IPS-15b (cell line): ENCODE measurements at regions not wholly inside any gene's neighbourhood (a gene's known extent, or its start where the extent isn't known, plus 50 kb on each side); places are given as distances from the start of the nearest gene placed in this dataset.

Source experiments
- H3K27me3 ChIP-seq: one replicate; pipeline ENCODE4 v1.6.1; 2013; ENCODE audit warnings: low read length; ENCODE audit not compliant: control insufficient read depth, insufficient read depth
- H3K36me3 ChIP-seq: one replicate; pipeline ENCODE4 v1.6.1; 2013; ENCODE audit warnings: low read length; ENCODE audit not compliant: control insufficient read depth, insufficient read depth
- H3K4me1 ChIP-seq: one replicate; pipeline ENCODE4 v1.6.1; 2013; ENCODE audit warnings: mild to moderate bottlenecking, low read length; ENCODE audit not compliant: control insufficient read depth, insufficient read depth
- H3K4me3 ChIP-seq: one replicate; pipeline ENCODE4 v1.5.1; 2013; ENCODE audit warnings: low read depth, low read length
- H3K9ac ChIP-seq: one replicate; pipeline ENCODE4 v1.6.1; 2013; ENCODE audit warnings: low read depth, mild to moderate bottlenecking, low read length
- H3K9me3 ChIP-seq: one replicate; pipeline ENCODE4 v1.6.1; 2013; ENCODE audit warnings: mild to moderate bottlenecking, low read length; ENCODE audit not compliant: control insufficient read depth, insufficient read depth

GRCh38 chr11:110968348-110969062, 256.3 kb upstream of the ARHGAP20 start:
- Histone ChIP-seq H3K36me3 (no peaks in the 10 kb centered on the region), H3K4me1 (no peaks in the 10 kb centered on the region), H3K9me3 (no peaks in the 10 kb centered on the region), H3K27me3 (no peaks in the 10 kb centered on the region), H3K4me3 (no peak overlapping the region), H3K9ac (no peak overlapping the region)

- no peak overlapping the region for H3K9ac ChIP-seq
- H3K9me3 ChIP-seq: no peaks in the 10 kb centered on the region
- no peaks in the 10 kb centered on the region for H3K36me3 ChIP-seq
- H3K4me3 ChIP-seq: no peak overlapping the region
- H3K4me1 ChIP-seq: no peaks in the 10 kb centered on the region
- H3K27me3 ChIP-seq: no peaks in the 10 kb centered on the region
Observed at GRCh38 chr11:110966131-110966530, 253.9 kb upstream of the ARHGAP20 start.

- H3K36me3 ChIP-seq: no peaks in the 10 kb centered on the region
- H3K9me3 ChIP-seq: no peaks in the 10 kb centered on the region
- H3K4me3 ChIP-seq: no peak overlapping the region
- H3K27me3 ChIP-seq: no peaks in the 10 kb centered on the region
- H3K9ac ChIP-seq: no peak overlapping the region
- no peaks in the 10 kb centered on the region for H3K4me1 ChIP-seq
Observed at GRCh38 chr11:110962921-110963320, 250.7 kb upstream of the ARHGAP20 start.

- Histone ChIP-seq H3K36me3 (no peaks in the 10 kb centered on the region), H3K4me1 (no peaks in the 10 kb centered on the region), H3K27me3 (no peaks in the 10 kb centered on the region), H3K9me3 (no peaks in the 10 kb centered on the region), H3K4me3 (no peak overlapping the region), H3K9ac (no peak overlapping the region)
Observed at GRCh38 chr11:110960167-110960566, 247.9 kb upstream of the ARHGAP20 start.

GRCh38 chr11:110958216-110958615, 246.0 kb upstream of the ARHGAP20 start:
- Histone ChIP-seq H3K4me3 (no peak overlapping the region), H3K36me3 (no peaks in the 10 kb centered on the region), H3K9me3 (no peaks in the 10 kb centered on the region), H3K9ac (no peak overlapping the region), H3K27me3 (no peaks in the 10 kb centered on the region), H3K4me1 (no peaks in the 10 kb centered on the region)

- Histone ChIP-seq H3K27me3 (no peaks in the 10 kb centered on the region), H3K9ac (no peak overlapping the region), H3K9me3 (no peaks in the 10 kb centered on the region), H3K4me3 (no peak overlapping the region), H3K36me3 (no peaks in the 10 kb centered on the region), H3K4me1 (no peaks in the 10 kb centered on the region)
Observed at GRCh38 chr11:110955776-110956175, 243.5 kb upstream of the ARHGAP20 start.

- Histone ChIP-seq H3K4me1 (no peaks in the 10 kb centered on the region), H3K36me3 (no peaks in the 10 kb centered on the region), H3K9ac (no peak overlapping the region)
Observed at GRCh38 chr11:110951950-110952503, 239.8 kb upstream of the ARHGAP20 start.

GRCh38 chr11:110951037-110951949, 239.1 kb upstream of the ARHGAP20 start:
- Histone ChIP-seq H3K36me3 (no peaks in the 10 kb centered on the region), H3K27me3 (no peaks in the 10 kb centered on the region), H3K9me3 (no peaks in the 10 kb centered on the region), H3K9ac (no peak overlapping the region), H3K4me3 (no peak overlapping the region), H3K4me1 (no peaks in the 10 kb centered on the region)

More at GRCh38 chr11:110951950-110952503, 239.8 kb upstream of the ARHGAP20 start:
- Histone ChIP-seq H3K4me3 (no peak overlapping the region), H3K9me3 (no peaks in the 10 kb centered on the region), H3K27me3 (no peaks in the 10 kb centered on the region)

GRCh38 chr11:110948112-110948511, 235.9 kb upstream of the ARHGAP20 start:
- Histone ChIP-seq H3K4me3 (no peak overlapping the region), H3K36me3 (no peaks in the 10 kb centered on the region), H3K4me1 (no peaks in the 10 kb centered on the region), H3K27me3 (no peaks in the 10 kb centered on the region), H3K9me3 (no peaks in the 10 kb centered on the region), H3K9ac (no peak overlapping the region)

- no peak overlapping the region for H3K9ac ChIP-seq
- H3K36me3 ChIP-seq: no peaks in the 10 kb centered on the region
- H3K4me1 ChIP-seq: no peaks in the 10 kb centered on the region
- H3K4me3 ChIP-seq: no peak overlapping the region
- no peaks in the 10 kb centered on the region for H3K27me3 ChIP-seq
- H3K9me3 ChIP-seq: no peaks in the 10 kb centered on the region
Observed at GRCh38 chr11:110947096-110947495, 234.9 kb upstream of the ARHGAP20 start.

- no peak overlapping the region for H3K4me3 ChIP-seq
- no peaks in the 10 kb centered on the region for H3K9me3 ChIP-seq
- no peaks in the 10 kb centered on the region for H3K36me3 ChIP-seq
- no peaks in the 10 kb centered on the region for H3K27me3 ChIP-seq
- H3K9ac ChIP-seq: no peak overlapping the region
- H3K4me1 ChIP-seq: no peaks in the 10 kb centered on the region
Observed at GRCh38 chr11:110939471-110939870, 227.2 kb upstream of the ARHGAP20 start.
